GM12891 (cell line): ENCODE measurements at regions not wholly inside any gene's neighbourhood (a gene's known extent, or its start where the extent isn't known, plus 50 kb on each side); places are given as distances from the start of the nearest gene placed in this dataset.

Experiments used
- PAX5 ChIP-seq: IDR thresholded peaks from 2 replicates; pipeline ENCODE4 v1.6.1; 2011; ENCODE audit warnings: low read length, moderate library complexity, mild to moderate bottlenecking; ENCODE audit not compliant: insufficient read depth, severe bottlenecking
- POLR2A ChIP-seq: IDR thresholded peaks from 2 replicates; pipeline ENCODE4 v1.6.1; 2011; ENCODE audit warnings: low read depth, low read length, control low read depth
- POLR2AphosphoS5 ChIP-seq: IDR thresholded peaks from 2 replicates; pipeline ENCODE4 v1.6.1; 2011; ENCODE audit warnings: low read depth, low read length, control low read depth
- POU2F2 ChIP-seq: IDR thresholded peaks from 2 replicates; pipeline ENCODE4 v1.6.1; 2011; ENCODE audit warnings: low read depth, mild to moderate bottlenecking, control low read depth, low read length, moderate library complexity
- SPI1 ChIP-seq: IDR thresholded peaks from 2 replicates; pipeline ENCODE4 v1.6.1; 2011; ENCODE audit warnings: low read depth, low read length, control low read depth
- TAF1 ChIP-seq: IDR thresholded peaks from 2 replicates; pipeline ENCODE4 v1.6.1; 2011; ENCODE audit warnings: low read depth, low read length, control low read depth

DNA sequence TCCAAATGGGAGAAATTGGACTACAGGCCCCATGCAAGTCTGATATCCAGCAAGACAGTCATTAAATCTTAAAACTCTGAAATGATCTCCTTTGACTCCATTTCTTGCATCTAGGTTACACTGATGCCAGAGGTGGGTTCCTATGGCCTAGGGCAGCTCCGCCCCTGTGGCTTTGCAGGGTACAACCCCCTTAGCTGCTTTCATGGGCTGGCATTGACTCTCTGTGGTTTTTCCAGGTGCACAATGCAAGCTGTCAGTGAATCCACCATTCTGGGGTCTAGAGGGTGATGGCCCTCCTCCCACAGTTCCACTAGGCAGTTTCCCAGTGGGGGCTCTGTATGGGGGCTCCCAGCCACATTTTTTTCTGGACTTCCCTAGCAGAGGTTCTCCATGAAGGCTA is 228.5 kb upstream of the ADAMTS3 start:
- TF ChIP-seq POLR2A (no peak), POLR2AphosphoS5 (no peak), TAF1 (no peak), POU2F2 (no peak), PAX5 (no peak), SPI1 (no peak)
